ENCODE measurements at regions not wholly inside any gene's neighbourhood (a gene's known extent, or its start where the extent isn't known, plus 50 kb on each side); places are given as distances from the start of the nearest gene placed in this dataset.
"Not testable (repeated sequence)": the region's sequence is repeated elsewhere in the genome, so short reads cannot be mapped to it uniquely, and the experiment has no call there.

DNA sequence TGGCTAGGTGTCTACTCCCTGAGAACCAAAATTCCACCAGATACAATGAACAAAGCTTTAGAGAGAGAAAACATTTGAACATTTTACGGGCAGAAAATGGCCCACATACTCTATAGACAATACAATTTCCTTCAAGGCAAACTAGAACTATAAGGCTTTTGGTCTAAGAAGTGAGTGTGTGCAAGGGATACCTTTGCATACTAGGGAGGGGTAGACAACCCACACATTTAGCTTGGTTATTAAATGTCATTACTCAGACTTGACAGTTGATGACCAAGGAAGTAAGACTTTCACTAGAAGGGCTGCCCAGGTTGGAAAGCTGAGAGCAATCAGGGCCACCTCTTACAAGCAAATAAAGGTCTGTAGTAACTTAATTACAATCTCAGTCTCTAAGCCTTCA, 64.0 kb upstream of the PLEKHM1 start:
- not testable (repeated sequence) for H3K36me3 ChIP-seq (replicated peaks; ENCODE audit: insufficient read depth, low read depth); H3K9me2 ChIP-seq (replicated peaks; ENCODE audit: insufficient read depth); H3K27ac ChIP-seq; H2AFZ ChIP-seq; H3K4me2 ChIP-seq; H3K79me2 ChIP-seq; H3K9me3 ChIP-seq (ENCODE audit: low read depth); H3K4me3 ChIP-seq; DNase-seq (ENCODE audit: low spot score); H3K27me3 ChIP-seq; H4K20me1 ChIP-seq (ENCODE audit: insufficient read depth, poor library complexity, severe bottlenecking); H3K4me1 ChIP-seq (ENCODE audit: insufficient read depth)
- WGBS (ENCODE audit: low lambda C conversion rate, missing lambda C conversion rate) = no CpG with 5 or more reads among the region's 1 CpG

DNA sequence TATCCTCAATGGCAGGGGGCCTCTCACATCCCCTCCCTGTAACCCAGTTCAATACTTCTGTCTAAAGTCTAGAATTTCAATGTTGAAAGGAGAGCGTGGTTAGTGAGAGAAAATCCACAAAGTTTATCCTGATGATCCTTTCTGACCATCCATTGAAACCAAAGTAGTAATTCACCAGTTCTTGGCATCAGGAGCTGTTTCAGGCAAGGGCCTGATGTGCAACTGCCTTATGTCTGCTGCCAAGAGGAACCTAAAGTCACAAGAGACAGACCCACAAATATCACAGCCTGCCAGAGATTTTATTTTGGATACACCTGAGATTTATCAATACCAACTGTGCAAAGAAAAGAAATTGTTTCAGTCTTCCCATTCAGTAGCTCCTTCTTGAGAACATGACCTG, 68.3 kb upstream of the PLEKHM1 start:
- H4K20me1 ChIP-seq (ENCODE audit: insufficient read depth, poor library complexity, severe bottlenecking); H3K27me3 ChIP-seq; H3K9me3 ChIP-seq (ENCODE audit: low read depth); H3K9me2 ChIP-seq (replicated peaks; ENCODE audit: insufficient read depth); H3K79me2 ChIP-seq; H3K4me3 ChIP-seq; H3K4me2 ChIP-seq; H3K36me3 ChIP-seq (replicated peaks; ENCODE audit: insufficient read depth, low read depth); H3K4me1 ChIP-seq (ENCODE audit: insufficient read depth); H2AFZ ChIP-seq; DNase-seq (ENCODE audit: low spot score); H3K27ac ChIP-seq: not testable (repeated sequence)
- no CpG with 5 or more reads among the region's 1 CpG for WGBS (ENCODE audit: low lambda C conversion rate, missing lambda C conversion rate)

DNA sequence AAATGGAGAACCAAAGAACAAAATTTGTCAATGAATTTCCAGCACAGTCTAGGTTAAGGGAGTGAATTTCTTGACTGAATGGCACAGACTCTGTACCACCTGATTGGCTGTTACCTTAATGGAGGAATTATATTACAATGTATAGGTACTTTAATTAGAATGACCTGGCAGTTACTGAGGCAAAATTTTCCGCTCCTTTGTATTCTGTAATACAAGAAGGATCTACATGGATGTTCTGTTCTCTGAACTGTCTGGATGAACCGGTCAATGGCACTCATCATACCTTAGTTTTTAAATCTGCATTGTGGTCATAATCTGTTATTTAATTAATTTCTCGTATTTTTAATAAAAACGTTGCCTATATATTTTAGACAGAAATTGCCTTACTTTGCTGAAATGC, 72.3 kb upstream of the PLEKHM1 start:
- 90% methylated on average over 4 of the region's 4 CpGs for WGBS (ENCODE audit: low lambda C conversion rate, missing lambda C conversion rate)
- not testable (repeated sequence) for H3K4me2 ChIP-seq; DNase-seq (ENCODE audit: low spot score)

GRCh38 chr17:45563283-45563682, 72.8 kb upstream of the PLEKHM1 start:
- H3K9me3 ChIP-seq (ENCODE audit: low read depth); H3K36me3 ChIP-seq (replicated peaks; ENCODE audit: insufficient read depth, low read depth); H3K4me1 ChIP-seq (ENCODE audit: insufficient read depth); H3K79me2 ChIP-seq; H3K9me2 ChIP-seq (replicated peaks; ENCODE audit: insufficient read depth); H3K27me3 ChIP-seq; H3K4me3 ChIP-seq; H4K20me1 ChIP-seq (ENCODE audit: insufficient read depth, poor library complexity, severe bottlenecking); DNase-seq (ENCODE audit: low spot score); H3K4me2 ChIP-seq; H3K27ac ChIP-seq; H2AFZ ChIP-seq: not testable (repeated sequence)
- 81% methylated on average over 3 of the region's 3 CpGs for WGBS (ENCODE audit: low lambda C conversion rate, missing lambda C conversion rate)

More for the DNA sequence above, 72.3 kb upstream of the PLEKHM1 start:
- not testable (repeated sequence) for H2AFZ ChIP-seq; H3K36me3 ChIP-seq (replicated peaks; ENCODE audit: insufficient read depth, low read depth); H3K79me2 ChIP-seq; H3K9me2 ChIP-seq (replicated peaks; ENCODE audit: insufficient read depth); H3K27me3 ChIP-seq; H3K4me1 ChIP-seq (ENCODE audit: insufficient read depth); H3K9me3 ChIP-seq (ENCODE audit: low read depth); H4K20me1 ChIP-seq (ENCODE audit: insufficient read depth, poor library complexity, severe bottlenecking); H3K27ac ChIP-seq; H3K4me3 ChIP-seq

DNA sequence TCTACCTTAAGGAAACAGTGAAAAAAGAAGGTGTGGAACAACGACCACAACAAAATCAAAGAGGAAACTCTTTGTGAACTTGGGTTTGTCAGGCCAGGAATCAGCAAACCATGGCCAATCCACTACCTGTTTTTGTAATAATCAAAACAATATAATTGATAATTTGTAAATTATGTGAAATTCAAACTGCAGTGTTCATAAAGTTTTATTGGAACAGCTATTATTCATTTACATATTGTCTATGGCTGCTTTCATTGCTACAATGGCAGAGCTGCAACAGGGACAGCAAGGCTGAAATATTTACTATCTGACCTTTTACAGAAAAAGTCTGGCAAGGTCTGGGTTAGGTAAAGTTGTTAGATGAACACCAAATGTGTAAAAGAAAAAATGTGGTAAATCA, 77.8 kb upstream of the PLEKHM1 start:
- not testable (repeated sequence) for H3K4me2 ChIP-seq
- WGBS (ENCODE audit: low lambda C conversion rate, missing lambda C conversion rate) = 100% methylated on average over 1 of the region's 1 CpG

DNA sequence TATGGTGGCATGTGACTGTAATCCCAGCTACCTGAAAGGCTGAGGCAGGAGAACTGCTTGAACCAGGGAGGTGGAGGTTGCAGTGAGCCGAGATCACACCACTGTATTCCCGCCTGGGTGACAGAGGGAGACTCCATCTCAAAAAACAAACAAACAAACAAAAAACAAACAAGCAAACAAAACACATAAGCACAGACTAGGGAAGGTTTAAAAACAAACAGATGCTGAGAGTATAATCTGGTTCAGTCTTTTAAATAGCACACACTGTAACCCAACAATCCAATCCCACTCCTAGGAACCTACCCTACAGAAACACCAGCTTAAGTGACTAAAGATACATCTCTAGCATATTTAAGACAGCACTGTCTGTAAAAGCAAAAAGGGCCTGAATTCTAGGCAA, 82.8 kb upstream of the PLEKHM1 start:
- H3K27me3 ChIP-seq; H3K9me2 ChIP-seq (replicated peaks; ENCODE audit: insufficient read depth); H3K4me3 ChIP-seq; H3K9me3 ChIP-seq (ENCODE audit: low read depth); H2AFZ ChIP-seq; H3K4me1 ChIP-seq (ENCODE audit: insufficient read depth); H3K27ac ChIP-seq; H3K36me3 ChIP-seq (replicated peaks; ENCODE audit: insufficient read depth, low read depth); DNase-seq (ENCODE audit: low spot score); H3K4me2 ChIP-seq: not testable (repeated sequence)
- Histone ChIP-seq H3K79me2 (peaks cover 42% of the 10 kb centered on the region), H4K20me1 (ENCODE audit: insufficient read depth, poor library complexity, severe bottlenecking) (peaks cover 11% of the 10 kb centered on the region)
- 94% methylated on average over 2 of the region's 2 CpGs for WGBS (ENCODE audit: low lambda C conversion rate, missing lambda C conversion rate)

More for the DNA sequence above, 77.8 kb upstream of the PLEKHM1 start:
- not testable (repeated sequence) for H3K27ac ChIP-seq; H3K4me1 ChIP-seq (ENCODE audit: insufficient read depth); H3K27me3 ChIP-seq; H3K4me3 ChIP-seq; DNase-seq (ENCODE audit: low spot score); H4K20me1 ChIP-seq (ENCODE audit: insufficient read depth, poor library complexity, severe bottlenecking); H3K9me3 ChIP-seq (ENCODE audit: low read depth); H3K9me2 ChIP-seq (replicated peaks; ENCODE audit: insufficient read depth); H2AFZ ChIP-seq; H3K79me2 ChIP-seq; H3K36me3 ChIP-seq (replicated peaks; ENCODE audit: insufficient read depth, low read depth)
